ENCODE measurements at regions not wholly inside any gene's neighbourhood (a gene's known extent, or its start where the extent isn't known, plus 50 kb on each side); places are given as distances from the start of the nearest gene placed in this dataset.
"Not testable (repeated sequence)": the region's sequence is repeated elsewhere in the genome, so short reads cannot be mapped to it uniquely, and the experiment has no call there.

GRCh38 chr2:19615402-19615801 lies 257.0 kb upstream of the OSR1 start:
- TF ChIP-seq EZH2 (IDR thresholded peaks at IDR 0.05; ENCODE audit: borderline replicate concordance, insufficient read depth, low read depth, low read length, poor library complexity, severe bottlenecking); CTCF (IDR thresholded peaks at IDR 0.05): not testable (repeated sequence)

Data from B cell (primary cell).